Natural killer cell treated with Interleukin-12 subunit alpha and Interleukin-12 subunit beta and Interleukin-15 and Interleukin-18, amount 100 ng/mL, for 72 hours (primary cell): ENCODE measurements at regions not wholly inside any gene's neighbourhood (a gene's known extent, or its start where the extent isn't known, plus 50 kb on each side); places are given as distances from the start of the nearest gene placed in this dataset.

ENCODE experiments used
- ATAC-seq, 2 donors: fragments of 150-1000 bp; cut with Tn5 transposase in 1 of 2; sonication (Bioruptor Pico), chemical (Tn5 transposase) in 1 of 2; 2 replicates each; pipeline ENCODE4 v1.10.0; 2021
- DNase-seq: peaks from one replicate; pipeline ENCODE4 v3.0.0; 2022; ENCODE audit warnings: low spot score
- H3K27ac Mint-ChIP-seq, 2 donors: 1 replicate in 1 of 2; 2 replicates in 1 of 2; pipeline ENCODE4 v1.8.0; 2022; ENCODE audit warnings: mixed read lengths in 2 of 2, mild to moderate bottlenecking in 1 of 2, moderate library complexity in 1 of 2
- H3K27me3 Mint-ChIP-seq, 2 donors: 1 replicate in 1 of 2; 2 replicates in 1 of 2; pipeline ENCODE4 v1.8.0; 2022; ENCODE audit warnings: mixed read lengths in 2 of 2
- H3K36me3 Mint-ChIP-seq: one replicate; pipeline ENCODE4 v1.8.0; 2022; ENCODE audit warnings: mixed read lengths
- H3K4me1 Mint-ChIP-seq, 2 donors: 1 replicate in 1 of 2; 2 replicates in 1 of 2; pipeline ENCODE4 v1.8.0; 2022; ENCODE audit warnings: low read depth in 2 of 2, mixed read lengths in 2 of 2, mild to moderate bottlenecking in 1 of 2
- H3K4me3 Mint-ChIP-seq: one replicate; pipeline ENCODE4 v1.8.0; 2022; ENCODE audit warnings: mixed read lengths
- H3K9me3 Mint-ChIP-seq: 2 replicates; pipeline ENCODE4 v1.8.0; 2022; ENCODE audit warnings: mixed read lengths

GRCh38 chr3:76954412-76954811 lies 85.5 kb upstream of the ROBO2 start:
- Mint-ChIP-seq H3K9me3 (peaks cover 16% of the 10 kb centered on the region), H3K27me3 (no peaks in the 10 kb centered on the region), H3K27ac (no peak overlapping the region), H3K36me3 (no peaks in the 10 kb centered on the region), H3K4me1 (no peaks in the 10 kb centered on the region), H3K4me3 (no peak overlapping the region)
- no peak for ATAC-seq
- DNase-seq: no peak

GRCh38 chr3:76958274-76958673 lies 81.6 kb upstream of the ROBO2 start:
- Mint-ChIP-seq H3K4me3 (no peak overlapping the region), H3K9me3 (peaks cover 8% of the 10 kb centered on the region), H3K27ac (no peak overlapping the region), H3K4me1 (no peaks in the 10 kb centered on the region), H3K36me3 (no peaks in the 10 kb centered on the region), H3K27me3 (no peaks in the 10 kb centered on the region)
- no peak for ATAC-seq
- no peak for DNase-seq

- Mint-ChIP-seq H3K27ac (no peak overlapping the region), H3K36me3 (no peaks in the 10 kb centered on the region), H3K4me1 (no peaks in the 10 kb centered on the region), H3K9me3 (peaks cover 8% of the 10 kb centered on the region), H3K4me3 (no peak overlapping the region), H3K27me3 (no peaks in the 10 kb centered on the region)
- no peak for ATAC-seq
- no peak for DNase-seq
These were observed 81.0 kb upstream of the ROBO2 start for GRCh38 chr3:76958861-76959260.

GRCh38 chr3:76961284-76961683 lies 78.6 kb upstream of the ROBO2 start:
- ATAC-seq: no peak
- peaks cover 12% of the 10 kb centered on the region for H3K9me3 Mint-ChIP-seq
- no peak for DNase-seq
- H3K27ac Mint-ChIP-seq: no peak overlapping the region
- no peaks in the 10 kb centered on the region for H3K27me3 Mint-ChIP-seq
- no peaks in the 10 kb centered on the region for H3K36me3 Mint-ChIP-seq
- H3K4me1 Mint-ChIP-seq: no peaks in the 10 kb centered on the region
- no peak overlapping the region for H3K4me3 Mint-ChIP-seq

- no peak overlapping the region for H3K4me3 Mint-ChIP-seq
These were observed 74.7 kb upstream of the ROBO2 start for GRCh38 chr3:76965122-76965725.

GRCh38 chr3:76969471-76969870 lies 70.4 kb upstream of the ROBO2 start:
- Mint-ChIP-seq H3K4me3 (no peak overlapping the region), H3K4me1 (no peaks in the 10 kb centered on the region), H3K27ac (no peak overlapping the region), H3K36me3 (no peaks in the 10 kb centered on the region), H3K27me3 (no peaks in the 10 kb centered on the region), H3K9me3 (peaks cover 12% of the 10 kb centered on the region)
- DNase-seq: no peak
- ATAC-seq: no peak

More at GRCh38 chr3:76965122-76965725, 74.7 kb upstream of the ROBO2 start:
- no peaks in the 10 kb centered on the region for H3K36me3 Mint-ChIP-seq
- no peak overlapping the region for H3K27ac Mint-ChIP-seq
- H3K9me3 Mint-ChIP-seq: peaks cover 10% of the 10 kb centered on the region
- DNase-seq (no peak), ATAC-seq (no peak)
- H3K27me3 Mint-ChIP-seq: no peaks in the 10 kb centered on the region
- H3K4me1 Mint-ChIP-seq: no peaks in the 10 kb centered on the region

- DNase-seq: no peak
- Mint-ChIP-seq H3K27ac (no peak overlapping the region), H3K4me1 (no peaks in the 10 kb centered on the region), H3K27me3 (no peaks in the 10 kb centered on the region), H3K9me3 (peaks cover 12% of the 10 kb centered on the region), H3K4me3 (no peak overlapping the region), H3K36me3 (no peaks in the 10 kb centered on the region)
- ATAC-seq: no peak
These were observed 69.8 kb upstream of the ROBO2 start for GRCh38 chr3:76969996-76970615.

GRCh38 chr3:76972624-76973296 lies 67.1 kb upstream of the ROBO2 start:
- Mint-ChIP-seq H3K4me3 (no peak overlapping the region), H3K27ac (no peak overlapping the region), H3K9me3 (peaks cover 7% of the 10 kb centered on the region), H3K36me3 (no peaks in the 10 kb centered on the region), H3K4me1 (no peaks in the 10 kb centered on the region), H3K27me3 (no peaks in the 10 kb centered on the region)
- ATAC-seq (no peak), DNase-seq (no peak)

- Mint-ChIP-seq H3K4me1 (no peaks in the 10 kb centered on the region), H3K4me3 (no peak overlapping the region), H3K27me3 (no peaks in the 10 kb centered on the region), H3K9me3 (peaks cover 3% of the 10 kb centered on the region), H3K36me3 (no peaks in the 10 kb centered on the region), H3K27ac (no peak overlapping the region)
- ATAC-seq: no peak
- no peak for DNase-seq
These were observed 62.9 kb upstream of the ROBO2 start for GRCh38 chr3:76976996-76977395.

GRCh38 chr3:76985645-76986044 lies 54.3 kb upstream of the ROBO2 start:
- Mint-ChIP-seq H3K36me3 (no peaks in the 10 kb centered on the region), H3K4me3 (no peak overlapping the region), H3K4me1 (no peaks in the 10 kb centered on the region), H3K27ac (no peak overlapping the region), H3K9me3 (no peaks in the 10 kb centered on the region), H3K27me3 (no peaks in the 10 kb centered on the region)
- ATAC-seq (no peak), DNase-seq (no peak)

- Mint-ChIP-seq H3K36me3 (no peaks in the 10 kb centered on the region), H3K4me3 (no peak overlapping the region), H3K9me3 (peaks cover 3% of the 10 kb centered on the region), H3K27me3 (no peaks in the 10 kb centered on the region), H3K4me1 (no peaks in the 10 kb centered on the region), H3K27ac (no peak overlapping the region)
- DNase-seq (no peak), ATAC-seq (no peak)
These were observed 52.9 kb upstream of the ROBO2 start for GRCh38 chr3:76986876-76987474.
